Chondrocyte (in vitro differentiated cells): ENCODE measurements at regions not wholly inside any gene's neighbourhood (a gene's known extent, or its start where the extent isn't known, plus 50 kb on each side); places are given as distances from the start of the nearest gene placed in this dataset.

Experiments used
- DNase-seq: peaks from one replicate; pipeline ENCODE4 v3.0.0; 2021; ENCODE audit warnings: mixed read lengths, low spot score
- H3K27ac Mint-ChIP-seq: one replicate; pipeline ENCODE4 v1.8.0; 2021; ENCODE audit warnings: mild to moderate bottlenecking, moderate library complexity, mixed read lengths; ENCODE audit not compliant: unreplicated experiment
- H3K27me3 Mint-ChIP-seq: 2 replicates; pipeline ENCODE4 v1.8.0; 2021; ENCODE audit warnings: low read depth, mixed read lengths
- H3K36me3 Mint-ChIP-seq: 2 replicates; pipeline ENCODE4 v1.8.0; 2021; ENCODE audit warnings: low read depth, mixed read lengths
- H3K4me1 Mint-ChIP-seq: 2 replicates; pipeline ENCODE4 v1.8.0; 2021; ENCODE audit warnings: low read depth, mild to moderate bottlenecking, mixed read lengths
- H3K4me3 Mint-ChIP-seq: one replicate; pipeline ENCODE4 v1.8.0; 2021; ENCODE audit warnings: mild to moderate bottlenecking, moderate library complexity, mixed read lengths; ENCODE audit not compliant: unreplicated experiment
- H3K9me3 Mint-ChIP-seq: 2 replicates; pipeline ENCODE4 v1.8.0; 2021; ENCODE audit warnings: low read depth, mixed read lengths
- CTCF ChIP-seq: fragments of 200-600 bp; sonication (generic); IDR thresholded peaks from 2 replicates; pipeline ENCODE4 v1.5.0; 2021; ENCODE audit warnings: antibody characterized with exemption, mild to moderate bottlenecking, moderate library complexity

GRCh38 chr10:33793793-33794192 is 459.3 kb upstream of the NRP1 start:
- no peak for TF ChIP-seq CTCF
- Mint-ChIP-seq H3K36me3 (no peaks in the 10 kb centered on the region), H3K27ac (no peak overlapping the region), H3K4me3 (no peak overlapping the region), H3K9me3 (no peaks in the 10 kb centered on the region), H3K4me1 (peaks cover 3% of the 10 kb centered on the region), H3K27me3 (no peaks in the 10 kb centered on the region)
- DNase-seq, result no peak

GRCh38 chr10:33791272-33791660 is 456.8 kb upstream of the NRP1 start:
- Mint-ChIP-seq H3K9me3 (no peaks in the 10 kb centered on the region), H3K4me3 (no peak overlapping the region), H3K36me3 (no peaks in the 10 kb centered on the region), H3K4me1 (peaks cover 3% of the 10 kb centered on the region), H3K27me3 (no peaks in the 10 kb centered on the region), H3K27ac (no peak overlapping the region)
- no peak for TF ChIP-seq CTCF
- DNase-seq, result no peak

GRCh38 chr10:33790521-33791271 is 456.2 kb upstream of the NRP1 start:
- Mint-ChIP-seq H3K27ac (no peak overlapping the region), H3K9me3 (peaks cover 4% of the 10 kb centered on the region)
- no peak for TF ChIP-seq CTCF

GRCh38 chr10:33783557-33783956 is 449.1 kb upstream of the NRP1 start:
- Mint-ChIP-seq H3K27ac (no peak overlapping the region), H3K36me3 (no peaks in the 10 kb centered on the region), H3K4me1 (peaks cover 4% of the 10 kb centered on the region), H3K27me3 (no peaks in the 10 kb centered on the region), H3K9me3 (peaks cover 15% of the 10 kb centered on the region), H3K4me3 (no peak overlapping the region)
- no peak for TF ChIP-seq CTCF
- DNase-seq, result no peak

More at GRCh38 chr10:33790521-33791271, 456.2 kb upstream of the NRP1 start:
- peaks cover 3% of the 10 kb centered on the region for H3K4me1 Mint-ChIP-seq
- no peak for DNase-seq
- no peak overlapping the region for H3K4me3 Mint-ChIP-seq
- no peaks in the 10 kb centered on the region for H3K36me3 Mint-ChIP-seq
- no peaks in the 10 kb centered on the region for H3K27me3 Mint-ChIP-seq

- Mint-ChIP-seq H3K4me3 (no peak overlapping the region), H3K9me3 (peaks cover 15% of the 10 kb centered on the region), H3K27ac (no peak overlapping the region), H3K4me1 (peaks cover 4% of the 10 kb centered on the region), H3K27me3 (no peaks in the 10 kb centered on the region), H3K36me3 (no peaks in the 10 kb centered on the region)
- DNase-seq, result no peak
- no peak for TF ChIP-seq CTCF
Measured at GRCh38 chr10:33783078-33783477, 448.6 kb upstream of the NRP1 start.
